ENCODE measurements at regions not wholly inside any gene's neighbourhood (a gene's known extent, or its start where the extent isn't known, plus 50 kb on each side); places are given as distances from the start of the nearest gene placed in this dataset.
A peak's percentile ranks its signal among the peaks of the same experiment; 100 is the strongest.

DNA sequence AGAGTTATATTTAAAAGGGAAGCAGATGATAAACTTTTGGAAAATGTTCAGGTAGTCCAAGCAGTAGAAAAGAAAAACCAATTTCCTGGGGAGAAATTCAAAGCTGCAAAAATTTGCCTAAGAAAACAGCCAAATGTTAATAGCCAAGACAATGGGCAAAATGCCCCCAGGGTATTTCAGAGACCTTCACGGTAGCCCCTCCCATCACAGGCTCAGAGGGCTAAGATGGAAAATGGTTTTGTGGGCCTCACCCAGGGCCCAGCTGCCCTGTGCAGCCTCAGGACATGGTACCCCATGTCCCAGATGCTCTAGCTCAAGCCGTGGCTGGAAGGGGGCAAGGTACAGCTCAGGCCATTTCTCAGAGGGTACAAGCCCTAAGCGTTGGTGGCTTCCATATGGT lies 391.0 kb downstream of the ZIC4 start:
- DNase-seq (ENCODE audit: low read depth): no peak

DNA sequence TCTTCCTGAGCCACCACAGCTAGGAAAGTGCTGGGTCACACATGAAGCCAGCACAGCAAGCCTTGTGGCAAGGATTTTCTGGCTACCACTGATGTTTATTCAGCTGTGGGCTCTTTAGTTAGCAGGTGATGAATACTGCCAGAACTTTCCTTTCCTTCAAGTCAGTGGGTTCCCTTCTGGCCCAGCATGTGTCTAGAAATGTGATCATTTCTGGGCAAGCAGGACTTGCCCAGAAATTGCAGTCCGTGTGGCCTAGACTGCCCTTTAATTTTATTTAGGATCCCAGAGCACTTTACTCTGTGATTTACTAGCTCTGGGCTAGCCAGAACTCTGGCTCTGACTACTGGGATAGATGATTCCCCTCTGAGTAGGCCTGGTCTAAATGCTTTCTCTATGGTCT lies 397.5 kb downstream of the ZIC4 start:
- no peak for DNase-seq (ENCODE audit: low read depth)

DNA sequence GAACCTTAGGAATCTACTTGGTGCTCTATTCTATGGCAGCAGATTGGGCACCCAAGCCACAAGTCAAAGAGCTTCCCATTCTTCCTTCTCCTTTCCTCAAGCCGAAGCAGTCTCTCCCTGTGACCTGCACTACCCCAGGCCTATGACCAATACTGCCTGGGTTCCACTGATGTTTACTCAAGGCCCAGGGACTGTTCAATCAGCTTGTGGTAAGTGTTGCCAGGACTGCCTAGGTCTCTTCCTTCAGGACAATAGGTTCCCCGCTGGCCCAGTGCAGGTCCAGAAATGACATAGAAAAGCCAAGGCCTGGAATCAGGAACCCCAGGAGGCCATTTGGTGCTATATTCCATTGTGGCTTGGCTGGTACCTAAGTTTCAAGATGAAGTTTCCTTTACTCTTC lies 397.9 kb downstream of the ZIC4 start:
- no peak for DNase-seq (ENCODE audit: low read depth)

DNA sequence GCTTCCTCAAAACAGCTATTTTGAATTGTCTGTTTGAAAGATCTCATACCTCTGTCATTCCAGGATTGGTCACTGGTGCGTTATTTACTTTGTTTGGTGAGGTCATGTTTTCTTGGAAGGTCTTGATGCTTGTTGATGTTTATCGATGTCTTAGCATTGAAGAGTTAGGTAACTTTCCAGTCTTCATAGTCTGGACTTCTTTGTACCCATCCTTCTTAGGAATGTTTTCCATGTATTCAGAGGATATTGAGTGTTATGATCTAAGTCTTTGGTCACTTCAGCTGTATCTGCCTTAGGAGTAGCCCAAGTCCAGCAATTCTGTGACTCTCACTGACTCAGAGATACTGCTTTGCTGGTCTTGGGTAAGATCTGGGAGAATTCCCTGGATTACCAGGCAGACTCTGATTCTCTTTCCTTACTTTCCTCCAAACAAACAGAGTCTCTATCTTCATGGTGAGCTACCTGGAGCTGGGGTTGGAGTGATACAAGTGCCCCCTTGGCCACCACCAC lies 398.6 kb downstream of the ZIC4 start:
- DNase-seq (ENCODE audit: low read depth): no peak

DNA sequence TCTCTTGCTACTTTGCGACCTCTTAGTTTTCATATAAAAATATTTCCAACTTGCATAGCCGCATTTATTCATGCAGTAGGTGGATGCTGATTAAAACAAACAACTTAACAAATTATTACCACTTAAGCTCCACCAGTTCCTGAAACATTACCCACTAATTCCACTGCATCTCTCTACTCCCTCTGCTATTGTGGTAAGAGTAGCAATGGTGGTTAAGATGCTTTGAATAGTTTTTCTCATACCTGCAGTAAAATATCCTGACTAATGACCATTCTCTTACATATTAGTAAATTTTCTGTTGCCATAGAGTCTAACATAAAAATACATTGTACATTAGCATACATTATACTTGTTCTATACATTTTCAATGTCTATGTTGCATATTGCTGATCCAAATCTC lies 397.6 kb upstream of the PLSCR5 start:
- no peak for DNase-seq (ENCODE audit: low read depth)

DNA sequence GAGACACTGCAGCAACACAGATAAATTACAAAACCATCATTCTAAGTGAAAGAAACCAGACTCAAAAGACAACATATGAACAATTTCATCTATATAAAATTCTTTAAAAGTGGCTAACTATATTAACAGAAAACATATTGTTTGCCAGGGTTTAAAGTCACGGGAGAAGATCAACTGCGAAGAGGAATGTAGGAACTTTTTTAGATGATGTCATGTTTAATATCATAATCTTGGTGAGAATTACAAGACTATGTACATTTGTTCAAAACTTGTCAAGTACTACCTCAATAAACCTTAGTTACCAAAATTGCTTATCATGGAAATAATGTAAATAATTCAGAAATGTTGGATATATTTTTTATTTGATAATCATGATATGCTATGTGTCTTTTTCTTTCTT lies 395.1 kb upstream of the PLSCR5 start:
- no peak for DNase-seq (ENCODE audit: low read depth)

DNA sequence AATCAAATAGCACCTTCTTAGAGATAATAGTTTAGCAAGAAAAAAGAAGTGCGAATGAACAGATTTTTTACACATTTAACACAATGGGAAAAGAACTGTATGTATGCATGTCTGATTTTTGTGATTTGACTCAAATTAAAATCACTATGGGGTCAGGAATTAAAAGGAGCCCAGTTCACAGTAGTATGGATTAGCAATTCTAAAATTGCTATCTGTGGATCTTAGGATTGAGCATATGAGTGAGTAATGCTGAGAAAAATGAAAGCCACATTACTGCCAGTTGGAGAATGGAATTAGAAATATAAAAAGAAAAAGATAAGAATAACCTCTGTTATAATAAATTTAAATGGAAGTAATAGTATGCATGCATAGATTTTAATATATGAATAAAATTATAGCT lies 386.8 kb upstream of the PLSCR5 start:
- no peak for DNase-seq (ENCODE audit: low read depth)

DNA sequence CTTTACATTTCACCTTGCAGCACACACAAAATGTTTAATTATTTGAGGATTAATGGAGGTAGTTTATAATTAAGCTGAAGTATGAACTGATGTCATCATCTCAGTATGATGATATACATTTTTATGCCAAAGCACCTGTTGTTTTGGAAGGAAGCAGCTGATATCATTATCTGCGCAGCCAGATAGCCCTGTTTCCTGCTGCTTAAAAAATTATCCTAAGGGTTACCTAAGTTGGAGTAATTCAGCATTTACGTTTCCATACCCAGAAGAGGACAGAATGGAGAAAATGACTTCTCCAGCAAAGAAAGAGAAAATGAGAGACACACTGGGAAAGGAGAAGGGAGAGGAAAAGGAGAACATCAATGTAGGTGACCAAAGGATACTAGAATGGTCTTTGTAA lies 370.3 kb upstream of the PLSCR5 start:
- no peak for DNase-seq (ENCODE audit: low read depth)

DNA sequence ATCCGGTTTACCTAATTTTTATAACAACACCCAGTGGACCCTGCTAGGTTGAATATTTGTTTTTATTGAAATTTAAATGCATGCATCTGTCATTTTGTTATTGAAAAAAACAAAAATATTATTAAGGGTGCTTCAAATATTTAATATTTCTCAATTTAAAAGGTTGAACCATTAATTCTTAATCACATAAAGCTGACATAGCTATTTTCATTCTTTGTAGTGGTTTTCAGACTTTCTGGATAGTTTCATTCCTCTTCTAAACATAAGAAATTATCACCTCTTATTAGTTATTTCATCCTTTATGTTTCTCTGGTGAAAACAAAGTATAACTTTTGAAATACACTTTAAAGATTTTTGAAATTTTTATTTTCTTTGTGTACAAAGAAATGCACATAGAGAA lies 369.9 kb upstream of the PLSCR5 start:
- DNase-seq (ENCODE audit: low read depth): no peak

DNA sequence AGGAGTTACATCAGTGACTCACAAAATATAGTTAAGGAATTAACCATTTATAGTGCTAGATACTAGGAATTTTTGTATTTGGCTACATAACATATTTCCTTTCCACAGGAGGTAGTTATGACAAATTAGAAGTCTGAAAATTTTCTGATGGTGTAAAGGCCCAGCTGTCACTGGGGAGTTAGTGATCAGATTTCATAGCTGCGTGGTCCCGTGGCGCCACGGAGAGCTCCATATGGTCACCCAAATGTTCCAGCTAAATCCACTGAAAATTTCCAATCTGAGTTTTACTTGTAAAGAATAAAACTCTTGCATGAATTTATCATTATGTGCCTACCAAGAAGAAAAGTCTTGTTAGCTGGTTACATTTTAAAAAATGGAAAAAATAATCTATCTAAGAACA lies 368.9 kb upstream of the PLSCR5 start:
- no peak for DNase-seq (ENCODE audit: low read depth)

DNA sequence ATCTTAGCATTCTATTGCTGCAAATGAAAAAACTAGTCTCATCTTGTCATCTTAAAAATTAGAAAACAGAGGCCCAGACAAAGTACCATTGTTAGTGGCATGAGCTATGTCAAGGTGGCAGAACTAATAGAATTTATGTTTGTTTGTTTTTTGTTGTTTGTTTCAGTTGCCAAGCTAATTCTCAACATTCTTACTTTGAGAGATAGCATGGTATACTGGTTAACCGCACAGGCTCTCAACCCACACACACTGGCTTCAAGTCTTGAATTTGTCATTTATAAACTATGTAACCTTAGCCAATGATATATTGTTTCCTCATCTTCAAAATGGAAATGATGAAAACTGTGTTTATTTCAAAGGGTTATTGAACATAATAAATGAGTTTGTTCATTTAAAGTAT lies 367.6 kb upstream of the PLSCR5 start:
- no peak for DNase-seq (ENCODE audit: low read depth)

DNA sequence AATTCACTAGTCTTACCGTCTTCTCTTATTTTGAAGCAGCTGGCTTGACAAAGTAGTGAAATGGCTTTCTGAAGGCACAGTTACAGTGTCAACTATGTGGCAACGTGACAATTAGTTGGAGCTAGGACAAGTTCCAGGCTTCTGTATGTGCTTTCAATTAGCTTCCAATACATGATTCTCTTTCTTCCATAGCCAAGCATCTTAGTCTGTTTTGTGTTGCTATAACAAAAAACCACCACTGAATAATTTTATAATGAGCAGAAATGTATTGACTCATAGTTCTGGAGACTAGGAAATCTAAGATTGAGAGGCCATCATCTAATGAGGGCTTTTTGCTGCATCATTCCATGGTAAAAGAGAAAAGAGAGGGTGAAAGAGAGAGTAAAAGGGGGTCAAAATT lies 365.1 kb upstream of the PLSCR5 start:
- DNase-seq (ENCODE audit: low read depth): no peak

DNA sequence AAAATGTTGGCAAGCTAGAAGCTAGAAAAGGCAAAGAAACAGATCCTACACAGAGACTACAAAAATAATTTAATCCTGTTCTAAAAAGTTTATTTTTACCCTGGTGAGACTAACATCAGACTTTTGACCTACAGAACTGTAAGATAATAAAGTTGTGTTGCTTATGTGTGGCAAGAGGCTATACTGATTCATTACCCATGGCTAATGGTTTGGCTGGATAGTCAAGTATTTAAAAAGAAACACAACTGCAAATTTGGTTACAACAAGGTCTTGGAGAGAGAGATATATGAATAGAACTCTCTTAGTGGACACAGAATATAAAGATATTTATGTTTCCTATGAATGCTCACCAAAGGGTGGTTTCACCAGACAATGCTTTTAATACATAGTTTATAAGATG lies 364.2 kb upstream of the PLSCR5 start:
- no peak for DNase-seq (ENCODE audit: low read depth)

DNA sequence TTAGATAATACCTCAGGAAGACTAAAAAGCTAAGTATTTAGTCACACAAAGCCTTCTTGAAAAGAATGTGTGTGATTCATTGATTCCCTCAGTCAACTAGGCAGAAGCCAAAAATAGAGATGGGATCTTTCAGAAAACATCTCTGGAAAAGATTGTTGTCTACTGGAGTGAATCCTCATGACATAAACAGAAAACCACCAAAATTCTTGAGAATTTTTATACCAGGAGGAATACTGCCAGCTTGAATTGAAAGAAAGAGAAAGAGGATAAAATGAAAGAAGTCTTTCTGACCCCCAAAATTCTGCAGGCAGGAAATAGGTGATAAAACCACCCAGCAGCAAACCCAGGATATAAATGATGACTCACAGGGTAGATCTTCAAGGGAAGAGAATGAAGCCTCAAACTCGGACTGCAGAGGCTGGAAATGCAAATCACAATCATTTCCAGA lies 363.1 kb upstream of the PLSCR5 start:
- DNase-seq (ENCODE audit: low read depth): peak; percentile 75

DNA sequence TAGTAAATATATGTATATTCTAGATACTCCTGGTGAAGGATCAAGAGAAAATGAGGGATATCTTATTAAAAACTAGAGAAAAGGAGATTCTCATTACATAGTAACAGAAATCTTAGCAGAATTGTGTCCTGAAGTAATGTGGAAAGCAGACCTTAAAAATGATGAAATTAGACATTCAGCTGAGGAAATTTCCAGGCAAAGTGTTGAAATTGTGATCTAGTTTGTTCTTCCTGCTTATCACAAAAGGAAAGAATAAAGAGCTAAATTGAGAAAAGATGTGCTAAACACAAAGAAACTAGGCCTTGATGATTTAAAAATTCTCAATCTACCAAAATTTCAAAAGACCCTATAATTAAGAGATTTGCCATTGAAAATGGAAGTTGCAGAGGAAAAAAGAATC lies 362.6 kb upstream of the PLSCR5 start:
- peak; percentile 15 for DNase-seq (ENCODE audit: low read depth)

DNA sequence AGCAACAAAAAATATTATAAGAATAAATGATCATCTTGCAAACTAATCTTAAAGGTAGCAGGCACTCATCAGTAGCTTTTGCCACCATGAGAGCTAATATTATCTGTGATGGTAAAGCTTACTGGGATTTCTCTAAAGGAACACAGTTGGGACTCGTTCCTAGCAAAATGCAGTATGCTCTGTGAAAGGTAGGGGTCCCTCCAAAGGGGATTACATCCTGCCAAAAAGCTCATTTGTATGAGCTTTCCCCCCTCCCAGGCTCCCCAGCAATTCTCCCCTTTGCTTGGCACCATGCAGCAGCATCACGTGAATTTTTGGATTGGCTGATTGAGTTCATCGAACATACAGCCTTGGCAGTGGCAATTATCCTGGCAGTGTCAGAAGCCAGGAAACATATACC lies 361.0 kb upstream of the PLSCR5 start:
- DNase-seq (ENCODE audit: low read depth): no peak

DNA sequence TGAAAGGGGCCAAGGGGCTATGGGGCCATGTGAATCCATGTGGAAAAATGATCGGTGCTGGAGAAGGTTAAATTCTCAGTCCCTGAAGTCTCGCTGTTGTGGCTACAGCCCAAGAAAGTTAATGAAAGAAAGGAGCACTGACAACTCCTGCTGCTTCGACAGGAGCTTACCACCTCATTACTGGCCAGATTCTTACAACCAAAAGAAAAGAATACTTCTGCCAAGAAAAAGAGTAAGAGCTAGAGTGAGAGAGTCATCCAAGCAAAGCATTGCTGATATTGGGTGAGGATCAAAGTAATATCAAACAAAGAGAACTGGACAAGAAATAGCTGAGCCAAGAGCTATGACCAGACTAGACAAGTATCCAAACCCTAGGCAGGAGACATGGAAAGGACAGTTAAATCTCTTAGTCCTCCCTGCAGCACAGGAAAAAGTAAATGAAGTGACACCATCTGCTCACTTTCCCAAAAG lies 348.4 kb upstream of the PLSCR5 start:
- no peak for DNase-seq (ENCODE audit: low read depth)

DNA sequence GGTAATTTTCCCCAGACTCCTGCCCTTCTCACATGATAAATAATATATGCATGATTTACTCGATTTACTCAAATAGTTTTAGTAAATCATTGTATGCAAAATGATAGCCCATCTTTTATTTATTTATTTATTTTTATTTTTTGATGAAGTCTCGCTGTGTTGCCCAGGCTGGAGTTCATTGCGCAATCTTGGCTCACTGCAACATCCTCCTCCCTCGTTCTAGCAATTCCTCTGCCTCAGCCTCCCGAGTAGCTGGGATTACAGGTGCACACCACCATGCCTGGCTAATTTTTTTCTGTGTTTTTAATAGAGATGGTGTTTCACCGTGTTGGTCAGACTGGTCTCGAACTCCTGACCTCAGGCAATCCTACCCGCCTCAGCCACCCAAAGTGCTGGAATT lies 343.8 kb upstream of the PLSCR5 start:
- no peak for DNase-seq (ENCODE audit: low read depth)

DNA sequence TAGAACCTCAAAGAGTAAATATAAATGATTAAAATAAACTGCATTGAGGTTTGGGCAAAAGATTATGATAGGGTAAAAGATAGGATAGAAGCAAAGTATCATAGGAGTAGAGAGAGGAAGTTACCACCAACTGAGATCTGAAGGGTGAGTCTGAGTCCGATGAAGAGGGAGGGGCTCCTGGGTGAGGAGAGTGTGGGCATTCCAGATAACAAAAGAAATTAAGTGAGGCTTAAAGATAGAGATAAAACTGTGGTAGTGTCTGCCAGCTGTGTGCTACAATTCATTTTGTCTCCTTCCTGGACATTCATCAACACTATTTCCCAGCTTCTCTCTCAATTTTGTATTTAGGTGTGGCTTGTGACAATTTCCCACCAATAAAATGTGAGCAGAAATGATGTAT lies 343.0 kb upstream of the PLSCR5 start:
- no peak for DNase-seq (ENCODE audit: low read depth)

DNA sequence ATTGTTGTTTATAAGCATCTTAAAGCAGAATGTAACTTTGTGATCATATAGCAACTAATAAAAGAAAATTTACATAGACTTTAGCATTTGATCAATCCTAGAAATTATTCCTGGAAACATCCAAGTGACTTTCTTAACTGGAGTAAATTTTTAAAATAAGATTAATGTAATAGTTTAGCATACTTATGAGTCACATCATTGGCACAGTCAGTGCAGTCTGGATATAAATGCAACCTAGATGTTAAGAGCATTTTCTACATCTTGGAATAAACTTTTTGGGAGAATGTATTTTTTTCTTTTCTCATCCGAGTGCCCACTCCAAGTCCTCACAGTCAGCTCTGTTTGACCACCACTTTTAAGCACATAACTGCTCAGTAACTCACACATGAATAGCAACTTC lies 324.6 kb upstream of the PLSCR5 start:
- DNase-seq (ENCODE audit: low read depth): no peak

DNA sequence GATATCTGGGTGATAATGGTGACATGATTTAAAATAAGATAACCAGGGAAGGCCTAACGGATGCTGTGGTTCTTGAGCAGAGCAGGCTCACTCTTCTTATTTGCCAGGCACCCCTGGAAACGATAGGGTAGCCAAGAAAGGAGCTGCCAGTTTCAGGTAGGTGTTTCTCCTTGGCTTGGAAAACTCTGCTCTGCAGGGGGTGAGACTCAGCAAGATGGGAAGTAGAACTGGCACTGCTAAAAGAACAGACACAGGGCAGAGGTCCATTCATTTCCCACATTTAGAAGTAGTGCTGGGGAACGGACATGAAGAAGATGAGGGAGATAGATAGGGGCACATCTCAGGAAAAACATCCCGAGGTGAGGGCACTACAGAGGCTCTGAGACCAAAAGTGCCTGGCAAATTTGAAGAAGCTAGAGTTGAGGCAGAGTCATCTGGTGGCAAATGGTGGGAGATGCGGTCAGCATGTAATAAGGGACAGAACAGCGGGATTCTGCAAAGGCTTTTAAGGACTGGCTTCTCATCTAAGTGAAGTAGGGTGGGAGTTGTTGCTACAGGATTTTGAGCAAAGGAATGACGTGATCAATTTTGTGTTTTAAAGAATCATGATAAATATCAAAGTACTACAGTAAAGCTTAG lies 323.4 kb upstream of the PLSCR5 start:
- no peak for DNase-seq (ENCODE audit: low read depth)

DNA sequence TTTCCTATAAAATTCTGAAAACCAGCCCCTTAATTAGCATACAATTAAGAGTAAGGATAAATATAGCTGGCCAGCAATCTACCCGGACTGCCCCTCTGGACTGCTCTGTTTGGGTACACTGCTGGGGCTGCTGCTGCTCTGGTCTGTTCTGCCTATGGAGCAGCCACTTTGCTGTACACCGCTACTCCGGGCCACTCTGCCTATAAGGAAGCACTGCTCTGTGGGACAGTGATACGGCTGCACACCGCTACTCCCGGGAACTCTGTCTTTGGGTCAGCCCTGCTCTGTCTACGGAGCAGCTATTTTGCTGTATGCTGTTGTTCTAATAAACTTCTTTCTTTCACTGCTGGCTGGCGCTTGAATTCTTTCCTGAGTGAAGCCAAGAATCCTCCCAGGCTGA lies 316.5 kb upstream of the PLSCR5 start:
- DNase-seq (ENCODE audit: low read depth): no peak

DNA sequence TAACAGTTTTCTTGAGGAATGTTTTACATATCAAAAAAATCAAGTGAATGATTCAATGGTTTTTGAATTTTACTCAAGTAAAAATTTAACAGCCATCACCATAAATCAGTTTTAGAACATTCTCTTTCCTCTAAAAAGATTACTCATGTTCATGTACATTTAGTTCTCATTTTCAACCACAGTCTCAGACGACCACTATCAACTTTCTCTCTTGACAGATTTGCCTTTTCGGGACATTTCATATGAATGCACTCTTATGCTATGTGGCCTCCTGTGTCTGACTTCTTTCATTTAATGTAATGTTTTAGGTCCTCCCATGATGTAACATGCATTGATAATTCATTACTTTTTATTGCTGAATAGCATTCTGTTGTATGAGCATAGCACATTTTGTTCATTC lies 309.3 kb upstream of the PLSCR5 start:
- no peak for DNase-seq (ENCODE audit: low read depth)

DNA sequence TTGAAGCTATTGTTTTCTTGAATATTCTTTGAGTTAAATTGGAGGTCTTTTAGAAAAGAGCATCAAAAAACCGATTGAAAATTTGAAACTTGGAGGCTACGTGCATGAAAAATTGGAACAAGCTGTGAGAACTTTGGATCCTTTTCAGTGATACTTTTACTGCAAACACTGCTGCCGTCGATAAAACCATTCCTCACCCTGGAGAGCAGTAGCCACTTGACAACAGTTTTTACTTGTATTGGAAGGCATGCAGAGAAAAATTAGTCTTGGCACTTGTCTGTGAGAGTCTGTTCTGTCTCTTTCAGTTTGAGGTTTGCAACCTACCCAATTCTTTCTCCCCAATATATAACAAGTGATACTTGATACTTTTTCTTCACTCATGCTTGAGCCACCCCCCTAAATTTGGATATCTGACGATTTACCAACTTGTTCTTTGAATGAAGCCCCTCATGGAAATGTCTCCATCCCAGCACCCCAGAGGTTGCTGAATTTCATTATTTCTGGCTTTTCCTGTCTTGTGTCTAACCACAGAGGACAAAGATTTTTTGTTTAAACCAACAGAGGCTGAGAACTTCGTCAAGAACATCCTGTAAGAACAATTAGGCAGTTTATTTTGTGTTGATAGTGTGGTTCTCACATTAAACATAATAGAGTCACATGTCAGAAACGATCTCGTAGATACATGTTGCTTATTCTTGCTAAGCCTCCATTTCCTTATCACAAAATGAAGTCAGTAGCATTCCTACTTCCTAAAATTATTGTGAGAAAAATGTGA lies 307.3 kb upstream of the PLSCR5 start:
- DNase-seq (ENCODE audit: low read depth): no peak
